ENCODE measurements at regions not wholly inside any gene's neighbourhood (a gene's known extent, or its start where the extent isn't known, plus 50 kb on each side); places are given as distances from the start of the nearest gene placed in this dataset.

DNA sequence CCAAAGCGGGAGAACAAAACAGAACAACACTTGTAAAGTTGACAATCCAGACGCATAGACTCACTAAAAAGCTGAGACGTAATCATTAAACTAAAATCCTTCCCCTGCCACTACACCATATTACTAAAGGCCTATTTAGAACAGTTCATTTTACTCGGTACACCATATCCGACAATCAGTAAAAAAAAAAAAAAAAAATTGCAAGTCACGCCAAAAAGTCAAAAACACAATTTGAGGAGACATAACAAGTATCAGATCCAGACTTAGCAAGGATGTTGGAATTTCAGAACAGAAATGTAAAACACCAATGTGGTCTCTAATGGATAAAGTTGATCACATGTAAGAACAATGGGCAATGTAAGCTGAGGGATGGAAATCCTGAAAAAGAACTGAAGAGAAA lies 1899.4 kb downstream of the STIM2 start:
- Mint-ChIP-seq H3K27me3 (ENCODE audit: unreplicated experiment) (no peaks in the 10 kb centered on the region), H3K27ac (ENCODE audit: unreplicated experiment) (no peak overlapping the region), H3K9me3 (ENCODE audit: unreplicated experiment) (no peaks in the 10 kb centered on the region), H3K4me1 (ENCODE audit: unreplicated experiment) (no peaks in the 10 kb centered on the region), H3K4me3 (ENCODE audit: unreplicated experiment) (no peak overlapping the region), H3K36me3 (ENCODE audit: unreplicated experiment) (no peaks in the 10 kb centered on the region)
- DNase-seq (ENCODE audit: extremely low spot score, unreplicated experiment): no peak
- TF ChIP-seq, protein P1, sequence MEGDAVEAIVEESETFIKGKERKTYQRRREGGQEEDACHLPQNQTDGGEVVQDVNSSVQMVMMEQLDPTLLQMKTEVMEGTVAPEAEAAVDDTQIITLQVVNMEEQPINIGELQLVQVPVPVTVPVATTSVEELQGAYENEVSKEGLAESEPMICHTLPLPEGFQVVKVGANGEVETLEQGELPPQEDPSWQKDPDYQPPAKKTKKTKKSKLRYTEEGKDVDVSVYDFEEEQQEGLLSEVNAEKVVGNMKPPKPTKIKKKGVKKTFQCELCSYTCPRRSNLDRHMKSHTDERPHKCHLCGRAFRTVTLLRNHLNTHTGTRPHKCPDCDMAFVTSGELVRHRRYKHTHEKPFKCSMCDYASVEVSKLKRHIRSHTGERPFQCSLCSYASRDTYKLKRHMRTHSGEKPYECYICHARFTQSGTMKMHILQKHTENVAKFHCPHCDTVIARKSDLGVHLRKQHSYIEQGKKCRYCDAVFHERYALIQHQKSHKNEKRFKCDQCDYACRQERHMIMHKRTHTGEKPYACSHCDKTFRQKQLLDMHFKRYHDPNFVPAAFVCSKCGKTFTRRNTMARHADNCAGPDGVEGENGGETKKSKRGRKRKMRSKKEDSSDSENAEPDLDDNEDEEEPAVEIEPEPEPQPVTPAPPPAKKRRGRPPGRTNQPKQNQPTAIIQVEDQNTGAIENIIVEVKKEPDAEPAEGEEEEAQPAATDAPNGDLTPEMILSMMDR (IDR thresholded peaks at IDR 0.05): no peak

DNA sequence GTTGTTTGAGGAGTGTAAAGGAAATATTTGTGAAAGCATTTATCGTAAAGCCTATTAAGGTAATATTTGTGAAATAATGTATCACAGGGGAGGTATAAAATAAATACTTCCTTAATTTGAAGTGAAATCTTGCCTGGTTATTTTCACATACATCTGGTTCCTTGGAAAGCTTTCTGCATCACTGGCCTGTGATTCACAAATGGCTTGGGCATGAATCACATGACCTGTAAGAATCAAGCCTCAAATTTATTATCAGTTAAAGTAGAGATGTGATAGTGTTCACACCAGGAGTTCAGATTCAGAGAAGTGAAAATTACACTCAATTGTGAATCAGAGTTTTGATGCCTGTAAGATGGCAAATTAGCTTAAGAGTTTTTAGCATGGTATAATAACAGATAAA lies 1911.4 kb downstream of the STIM2 start:
- Mint-ChIP-seq H3K4me1 (ENCODE audit: unreplicated experiment) (peaks cover 7% of the 10 kb centered on the region), H3K9me3 (ENCODE audit: unreplicated experiment) (peaks cover 3% of the 10 kb centered on the region)

DNA sequence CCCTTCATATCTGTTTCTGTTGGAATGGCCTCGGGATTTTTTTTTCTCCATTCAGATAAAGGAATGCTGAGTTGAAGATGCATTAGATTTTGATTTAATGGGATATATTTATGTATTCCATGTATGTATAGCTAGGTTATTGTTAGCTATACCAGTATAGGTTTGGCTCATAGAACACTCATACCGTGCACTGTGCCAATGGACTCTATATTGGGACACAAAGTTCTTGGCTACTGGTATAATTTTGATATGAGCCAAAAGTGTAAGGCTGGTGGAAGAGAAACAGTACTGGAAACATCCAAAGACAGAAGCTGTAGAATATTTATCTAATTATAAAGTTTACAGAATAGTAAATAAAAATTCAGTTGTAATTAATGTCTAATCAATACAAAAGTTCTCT lies 1912.1 kb downstream of the STIM2 start:
- Mint-ChIP-seq H3K27ac (ENCODE audit: unreplicated experiment) (no peak overlapping the region), H3K4me1 (ENCODE audit: unreplicated experiment) (peaks cover 7% of the 10 kb centered on the region), H3K9me3 (ENCODE audit: unreplicated experiment) (peaks cover 3% of the 10 kb centered on the region), H3K36me3 (ENCODE audit: unreplicated experiment) (no peaks in the 10 kb centered on the region), H3K27me3 (ENCODE audit: unreplicated experiment) (no peaks in the 10 kb centered on the region), H3K4me3 (ENCODE audit: unreplicated experiment) (no peak overlapping the region)
- no peak for DNase-seq (ENCODE audit: extremely low spot score, unreplicated experiment)
- TF ChIP-seq, protein P1 (IDR thresholded peaks at IDR 0.05): no peak

More for the DNA sequence above, 1911.4 kb downstream of the STIM2 start:
- no peak overlapping the region for H3K27ac Mint-ChIP-seq (ENCODE audit: unreplicated experiment)
- DNase-seq (ENCODE audit: extremely low spot score, unreplicated experiment): no peak
- TF ChIP-seq, protein P1 (IDR thresholded peaks at IDR 0.05): no peak
- H3K27me3 Mint-ChIP-seq (ENCODE audit: unreplicated experiment): no peaks in the 10 kb centered on the region
- no peak overlapping the region for H3K4me3 Mint-ChIP-seq (ENCODE audit: unreplicated experiment)
- H3K36me3 Mint-ChIP-seq (ENCODE audit: unreplicated experiment): no peaks in the 10 kb centered on the region

DNA sequence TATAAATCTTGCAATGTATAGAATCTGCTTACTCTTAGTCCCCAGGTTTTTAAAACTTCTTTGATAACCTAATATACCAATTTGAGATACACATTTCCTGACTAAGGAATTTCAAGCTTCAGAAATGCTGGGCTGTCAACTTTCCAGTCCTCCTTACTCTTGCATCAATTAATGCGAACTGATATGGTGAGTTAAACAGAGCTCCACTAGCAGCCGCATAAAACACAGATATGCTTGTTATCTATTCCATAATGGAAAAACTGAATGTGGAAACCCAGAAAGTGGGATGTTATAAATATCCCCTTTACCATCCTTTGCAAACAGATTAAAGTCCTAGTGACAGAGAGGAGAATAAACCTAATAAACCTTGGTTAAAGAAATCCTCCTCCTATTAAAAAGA lies 1913.7 kb downstream of the STIM2 start:
- peaks cover 7% of the 10 kb centered on the region for H3K4me1 Mint-ChIP-seq (ENCODE audit: unreplicated experiment)
- H3K27me3 Mint-ChIP-seq (ENCODE audit: unreplicated experiment): no peaks in the 10 kb centered on the region
- no peak overlapping the region for H3K27ac Mint-ChIP-seq (ENCODE audit: unreplicated experiment)

DNA sequence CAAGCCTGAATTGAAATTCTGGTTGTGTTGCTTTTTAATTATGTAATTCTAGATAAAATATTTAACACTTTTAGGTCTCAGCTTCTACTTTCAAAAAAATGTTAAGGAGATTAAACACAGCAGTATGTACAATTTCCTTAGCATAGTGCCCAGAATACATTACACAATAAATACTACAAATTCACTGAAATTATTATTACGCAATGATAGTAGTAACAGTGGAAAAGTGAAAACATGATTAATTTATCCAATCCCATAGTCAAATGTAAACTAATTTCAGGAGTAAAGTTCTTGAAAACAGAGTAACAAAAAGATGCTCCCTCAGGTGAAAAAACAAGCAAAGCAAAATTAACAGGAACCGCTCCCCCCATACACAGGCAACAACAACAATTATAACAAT lies 1915.4 kb downstream of the STIM2 start:
- H3K36me3 Mint-ChIP-seq (ENCODE audit: unreplicated experiment): no peaks in the 10 kb centered on the region
- no peak overlapping the region for H3K4me3 Mint-ChIP-seq (ENCODE audit: unreplicated experiment)
- peaks cover 7% of the 10 kb centered on the region for H3K4me1 Mint-ChIP-seq (ENCODE audit: unreplicated experiment)
- DNase-seq (ENCODE audit: extremely low spot score, unreplicated experiment): no peak
- H3K27ac Mint-ChIP-seq (ENCODE audit: unreplicated experiment): no peak overlapping the region
- no peaks in the 10 kb centered on the region for H3K9me3 Mint-ChIP-seq (ENCODE audit: unreplicated experiment)
- TF ChIP-seq, protein P1 (IDR thresholded peaks at IDR 0.05): no peak
- peaks cover 2% of the 10 kb centered on the region for H3K27me3 Mint-ChIP-seq (ENCODE audit: unreplicated experiment)

More for the DNA sequence above, 1913.7 kb downstream of the STIM2 start:
- TF ChIP-seq, protein P1 (IDR thresholded peaks at IDR 0.05): no peak
- Mint-ChIP-seq H3K9me3 (ENCODE audit: unreplicated experiment) (no peaks in the 10 kb centered on the region), H3K36me3 (ENCODE audit: unreplicated experiment) (no peaks in the 10 kb centered on the region), H3K4me3 (ENCODE audit: unreplicated experiment) (no peak overlapping the region)
- DNase-seq (ENCODE audit: extremely low spot score, unreplicated experiment): no peak

All from osteocyte (in vitro differentiated cells).